HCT116 (cell line): ENCODE measurements at regions not wholly inside any gene's neighbourhood (a gene's known extent, or its start where the extent isn't known, plus 50 kb on each side); places are given as distances from the start of the nearest gene placed in this dataset.

Source experiments
- ATAC-seq: fragments of 200-7000 bp; cut with Tn5 transposase; 2 replicates; pipeline ENCODE4 v1.9.1; 2020; ENCODE audit warnings: mild to moderate bottlenecking, moderate library complexity
- BruUV-seq: library from RNA; stranded (reverse); fragments of 400-500 nt; replicated peaks from 2 replicates; lab custom pipeline; 2021; lab: Mats Ljungman, UMichigan
- CTCF ChIA-PET: fragments of 300-600 bp; sonication (Branson Sonifier 250); formaldehyde crosslinking; loops from one replicate; lab custom pipeline; 2021; ENCODE audit warnings: antibody characterized with exemption; lab: Charles Lee
- POLR2A ChIA-PET: fragments of 300-600, 350-600 bp; sonication (Branson Sonifier 250); formaldehyde crosslinking; loops from one replicate; lab custom pipeline; 2021; ENCODE audit warnings: antibody characterized with exemption; lab: Charles Lee
- RAD21 ChIA-PET, 2 experiments: fragments of 300-600 bp; sonication (Branson Sonifier 250); formaldehyde crosslinking; loops; one replicate each; lab custom pipeline; 2023; ENCODE audit warnings: low total read pairs in 2 of 2; ENCODE audit not compliant: uncharacterized antibody in 2 of 2, unreplicated experiment in 2 of 2, low non-redundant PET in 1 of 2; lab: Charles Lee
- DNase-seq: peaks from one replicate; pipeline ENCODE4 v3.0.0-alpha.2; 2010; ENCODE audit warnings: low read depth, low spot score
- H2AFZ ChIP-seq: fragments of 200-600 bp; shearing (Covaris generic), sonication (generic); 2 replicates; pipeline ENCODE4 v1.6.1; 2017; ENCODE audit warnings: low read depth, mixed run types, mixed read lengths, antibody characterized with exemption, low read length; ENCODE audit not compliant: poor library complexity, severe bottlenecking
- H3K27ac ChIP-seq: 2 replicates; pipeline ENCODE4 v1.5.1; 2012; ENCODE audit warnings: low read depth, low read length
- H3K27me3 ChIP-seq: fragments of 200-600 bp; sonication (generic); 2 replicates; pipeline ENCODE4 v1.6.1; 2016; ENCODE audit warnings: mixed run types, low read length, mixed read lengths; ENCODE audit not compliant: insufficient read depth
- H3K36me3 ChIP-seq, 2 experiments: fragments of 200-500 bp in 1 of 2; fragments of 200-600 bp in 1 of 2; sonication (Bioruptor generic) in 1 of 2; sonication (generic) in 1 of 2; 2 replicates each; pipeline versions ENCODE4 v1.5.1 to v1.6.1; 2014 to 2016; ENCODE audit warnings: low read length in 2 of 2, inconsistent platforms in 1 of 2, mixed read lengths in 1 of 2, mixed run types in 1 of 2; ENCODE audit not compliant: insufficient read depth in 2 of 2, control insufficient read depth in 1 of 2
- H3K4me1 ChIP-seq, 2 experiments: fragments of 200-600 bp in 1 of 2; sonication (generic) in 1 of 2; 2 replicates each; pipeline versions ENCODE4 v1.5.1 to v1.6.1; 2012 to 2017; ENCODE audit warnings: low read length in 2 of 2, inconsistent platforms in 1 of 2, mild to moderate bottlenecking in 1 of 2, mixed read lengths in 1 of 2, mixed run types in 1 of 2, moderate library complexity in 1 of 2; ENCODE audit not compliant: insufficient read depth in 2 of 2, control insufficient read depth in 1 of 2
- H3K4me2 ChIP-seq: fragments of 200-600 bp; sonication (generic); 2 replicates; pipeline ENCODE4 v1.6.1; 2017; ENCODE audit warnings: mixed run types, low read length, mixed read lengths
- H3K4me3 ChIP-seq, 2 experiments: fragments of 200-600 bp in 1 of 2; sonication (generic) in 1 of 2; replicated peaks in 1 of 2; 2 replicates each; pipeline ENCODE4 v1.5.1; 2011 to 2016; ENCODE audit warnings: low read length in 2 of 2, control low read depth in 1 of 2, low read depth in 1 of 2, mild to moderate bottlenecking in 1 of 2, mixed read lengths in 1 of 2, mixed run types in 1 of 2
- H3K79me2 ChIP-seq: fragments of 200-600 bp; sonication (generic); 2 replicates; pipeline ENCODE4 v1.6.1; 2017; ENCODE audit warnings: mild to moderate bottlenecking, mixed run types, low read length, moderate library complexity, mixed read lengths; ENCODE audit not compliant: insufficient read depth
- H3K9ac ChIP-seq: fragments of 200-600 bp; sonication (generic); 2 replicates; pipeline ENCODE4 v1.6.1; 2016; ENCODE audit warnings: low read length, mixed read lengths
- H3K9me2 ChIP-seq: fragments of 200-600 bp; sonication (generic), shearing (Covaris generic); 2 replicates; pipeline ENCODE4 v1.6.1; 2017; ENCODE audit warnings: mixed run types, mild to moderate bottlenecking, moderate library complexity; ENCODE audit not compliant: insufficient read depth
- H3K9me3 ChIP-seq, 2 experiments: fragments of 200-500 bp in 1 of 2; fragments of 200-600 bp in 1 of 2; sonication (Bioruptor generic) in 1 of 2; sonication (generic) in 1 of 2; 2 replicates each; pipeline ENCODE4 v1.6.1; 2014 to 2017; ENCODE audit warnings: low read length in 2 of 2, mixed read lengths in 2 of 2, inconsistent platforms in 1 of 2, low read depth in 1 of 2, mild to moderate bottlenecking in 1 of 2, mixed run types in 1 of 2, moderate library complexity in 1 of 2; ENCODE audit not compliant: control insufficient read depth in 1 of 2, insufficient read depth in 1 of 2
- H4K20me1 ChIP-seq: fragments of 200-600 bp; sonication (generic), shearing (Covaris generic); 2 replicates; pipeline ENCODE4 v1.6.1; 2017; ENCODE audit warnings: mixed run types, mild to moderate bottlenecking, moderate library complexity; ENCODE audit not compliant: insufficient read depth
- CBX3 ChIP-seq: IDR thresholded peaks from 2 replicates; pipeline ENCODE4 v1.6.1; 2012; ENCODE audit warnings: low read depth
- CTCF ChIP-seq, 3 experiments: fragments of 200-600 bp in 1 of 3; sonication (generic) in 1 of 3; IDR thresholded peaks in 2 of 3; conservative IDR thresholded peaks in 1 of 3; 2 replicates each; pipeline ENCODE4 v1.5.1; 2012 to 2017; ENCODE audit warnings: low read depth in 2 of 3, low read length in 2 of 3, antibody characterized with exemption in 1 of 3, borderline replicate concordance in 1 of 3, control low read depth in 1 of 3, mild to moderate bottlenecking in 1 of 3, mixed read lengths in 1 of 3, mixed run types in 1 of 3, moderate library complexity in 1 of 3; ENCODE audit not compliant: insufficient read depth in 1 of 3
- ELF1 ChIP-seq: IDR thresholded peaks from 2 replicates; pipeline ENCODE4 v1.6.1; 2012; ENCODE audit warnings: low read depth, borderline replicate concordance
- EZH2 ChIP-seq: fragments of 200-600 bp; sonication (generic); IDR thresholded peaks from 2 replicates; pipeline ENCODE4 v1.6.1; 2017; ENCODE audit warnings: antibody characterized with exemption, mixed run types
- EZH2phosphoT487 ChIP-seq: fragments of 200-600 bp; IDR thresholded peaks from 2 replicates; pipeline ENCODE4 v1.6.1; 2018; ENCODE audit warnings: antibody characterized with exemption, borderline replicate concordance
- FOSL1 ChIP-seq: IDR thresholded peaks from 2 replicates; pipeline ENCODE4 v1.6.1; 2012; ENCODE audit warnings: low read depth
- RAD21 ChIP-seq: IDR thresholded peaks from 2 replicates; pipeline ENCODE4 v1.6.1; 2012; ENCODE audit warnings: low read depth, mild to moderate bottlenecking
- SIN3A ChIP-seq: IDR thresholded peaks from 2 replicates; pipeline ENCODE4 v1.6.1; 2012; ENCODE audit warnings: low read depth
- SP1 ChIP-seq: IDR thresholded peaks from 2 replicates; pipeline ENCODE4 v1.6.1; 2012; ENCODE audit warnings: low read depth
- TCF7L2 ChIP-seq: IDR thresholded peaks from 2 replicates; pipeline ENCODE4 v1.7.0; 2011; ENCODE audit warnings: borderline replicate concordance, inconsistent platforms; ENCODE audit not compliant: insufficient read depth, insufficient read length; ENCODE audit errors: extremely low read depth
- YY1 ChIP-seq: IDR thresholded peaks from 2 replicates; pipeline ENCODE4 v1.6.1; 2011; ENCODE audit warnings: low read length, low read depth, moderate library complexity, mild to moderate bottlenecking; ENCODE audit not compliant: insufficient replicate concordance; ENCODE audit errors: extremely low read depth
- ZBTB33 ChIP-seq: IDR thresholded peaks from 2 replicates; pipeline ENCODE4 v1.6.1; 2011; ENCODE audit warnings: mild to moderate bottlenecking, low read length, moderate library complexity; ENCODE audit not compliant: insufficient replicate concordance; ENCODE audit errors: extremely low read depth
- ZFX ChIP-seq: fragments of 450-650 bp; IDR thresholded peaks from 2 replicates; pipeline ENCODE4 v1.6.1; 2017
- ZNF274 ChIP-seq: fragments of 200-500 bp; sonication (Bioruptor generic); IDR thresholded peaks from 2 replicates; pipeline ENCODE4 v1.6.1; 2014; ENCODE audit warnings: mild to moderate bottlenecking, low read depth, low read length, inconsistent platforms
- intact Hi-C: fragments of 100-400 bp; cut with micrococcal nuclease; formaldehyde crosslinking; loops from 2 replicates; pipeline ENCODE4 v1.10.0; 2022
- TF ChIP-seq, protein P1 (sequence below): IDR thresholded peaks from 2 replicates; pipeline ENCODE4 v1.6.1; 2012

DNA sequence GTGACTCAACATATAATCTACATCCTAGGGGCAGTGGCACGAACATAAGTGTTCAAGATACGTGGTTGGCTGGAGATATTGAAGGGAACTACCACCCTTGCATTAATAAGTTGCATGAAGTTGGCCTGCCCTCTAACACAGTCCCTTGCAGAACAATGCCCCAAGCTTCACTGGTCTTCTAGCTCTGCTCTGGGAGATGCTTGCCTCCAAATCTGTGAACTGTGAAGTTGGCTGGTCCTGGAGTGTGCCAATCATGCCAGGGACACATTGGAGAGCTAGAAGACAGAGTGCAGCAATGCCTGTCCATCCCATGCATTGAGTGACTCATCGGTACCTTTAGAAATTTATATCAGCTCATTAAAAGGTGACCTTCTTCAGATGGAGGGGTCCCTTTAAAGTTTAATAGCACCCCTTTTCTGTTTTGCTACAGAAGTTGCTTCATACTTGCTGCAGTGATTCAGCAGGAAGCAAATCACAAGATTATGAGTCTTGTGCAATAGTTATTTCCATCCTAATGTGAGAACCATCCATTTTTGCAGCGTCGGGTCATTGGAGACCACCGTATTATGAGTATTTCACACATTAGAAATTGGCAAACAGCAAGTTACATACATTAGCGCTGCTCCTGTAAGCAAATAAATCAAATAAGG is 55.2 kb upstream of the KAZN start:
- POLR2A ChIA-PET = no interaction called here
- Histone ChIP-seq H3K9me3 (no peaks in the 10 kb centered on the region; a peak in 1 of 4 replicates), H3K4me3 (no peak overlapping the region), H3K79me2 (no peaks in the 10 kb centered on the region), H3K4me1 (no peaks in the 10 kb centered on the region), H2AFZ (no peak overlapping the region), H3K36me3 (no peaks in the 10 kb centered on the region), H3K27me3 (peaks cover 52% of the 10 kb centered on the region), H4K20me1 (no peaks in the 10 kb centered on the region), H3K9ac (no peak overlapping the region), H3K4me2 (no peak overlapping the region), H3K9me2 (no peaks in the 10 kb centered on the region), H3K27ac (no peak overlapping the region)
- RAD21 ChIA-PET = interaction anchor here in 1 of 2 experiments (0.6 kb wide), 1 partner anchor 695 kb away, joined by 3 read pairs; no protein-coding TSS in a partner anchor
- BruUV-seq = no TSS peak
- DNase-seq = no peak
- CTCF ChIA-PET = no interaction called here
- TF ChIP-seq FOSL1 (no peak), CTCF (IDR thresholded peaks at IDR 0.05 in 2 of 3, conservative IDR thresholded peaks at IDR 0.05 in 1 of 3; ENCODE audit: borderline replicate concordance in 1 of 3, insufficient read depth in 1 of 3, low read depth in 2 of 3, low read length in 2 of 3) (no peak), CBX3 (no peak), YY1 (no peak), EZH2phosphoT487 (no peak), SIN3A (no peak), EZH2 (no peak), ELF1 (no peak), ZNF274 (no peak), SP1 (no peak), ZFX (no peak), RAD21 (no peak), TCF7L2 (no peak), ZBTB33 (no peak)
- TF ChIP-seq, protein P1, sequence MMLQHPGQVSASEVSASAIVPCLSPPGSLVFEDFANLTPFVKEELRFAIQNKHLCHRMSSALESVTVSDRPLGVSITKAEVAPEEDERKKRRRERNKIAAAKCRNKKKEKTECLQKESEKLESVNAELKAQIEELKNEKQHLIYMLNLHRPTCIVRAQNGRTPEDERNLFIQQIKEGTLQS = no peak
- ATAC-seq = no peak
- intact Hi-C loops = no loop called here
